DMS53 (cell line): ENCODE measurements at regions not wholly inside any gene's neighbourhood (a gene's known extent, or its start where the extent isn't known, plus 50 kb on each side); places are given as distances from the start of the nearest gene placed in this dataset.
"Not testable (repeated sequence)": the region's sequence is repeated elsewhere in the genome, so short reads cannot be mapped to it uniquely, and the experiment has no call there.

Experiments
- DNase-seq: peaks from one replicate; lab custom pipeline; 2025; lab: John Stamatoyannopoulos, UW

DNA sequence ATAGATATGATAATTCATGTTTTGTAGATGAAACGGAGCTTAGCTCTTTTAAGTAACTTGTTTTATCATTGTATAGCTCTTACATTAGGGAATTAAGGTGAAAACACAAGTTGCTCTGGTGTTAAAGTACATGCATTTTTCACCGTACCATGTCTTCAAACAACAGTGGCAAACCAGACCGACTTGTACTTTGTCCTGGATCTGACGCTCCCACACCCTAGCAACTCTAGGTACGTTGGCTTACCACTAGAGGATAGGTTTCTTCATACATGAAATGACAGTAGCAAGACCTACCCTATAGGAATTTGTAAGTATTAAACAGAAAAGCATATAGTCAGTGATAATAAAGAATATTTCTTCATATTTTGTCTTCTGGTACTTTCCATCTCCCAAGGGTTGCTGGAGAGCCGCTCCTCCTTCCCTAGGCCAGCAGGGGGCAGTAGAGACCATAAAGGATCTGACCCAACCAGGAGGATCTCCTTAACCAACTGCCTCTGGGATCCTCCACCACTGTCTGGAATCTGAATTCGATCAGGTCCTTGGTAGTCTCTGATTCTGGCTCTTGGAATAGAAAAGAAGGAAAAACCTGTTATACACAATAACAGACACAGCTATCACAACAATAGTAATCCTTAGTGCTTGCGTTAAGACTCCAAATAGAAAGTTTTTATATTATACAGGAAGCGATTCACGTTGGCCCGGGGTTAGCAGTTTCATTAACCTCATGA, 136.7 kb downstream of the CAVIN4 start:
- DNase-seq = peak; percentile 76

DNA sequence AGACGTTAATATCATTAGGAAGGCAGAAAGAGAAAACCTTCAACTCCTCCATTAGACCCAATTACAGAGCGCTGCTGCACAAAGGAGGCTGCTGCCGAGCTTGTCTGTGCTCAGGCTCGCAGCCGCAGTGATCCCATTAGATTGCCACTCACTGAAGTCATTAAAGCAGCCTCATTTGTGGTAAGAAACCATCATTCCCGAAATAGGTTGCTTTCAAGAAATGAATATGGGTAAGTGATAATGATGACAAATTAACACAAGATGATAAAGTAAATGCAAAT, 137.2 kb downstream of the CAVIN4 start:
- no peak for DNase-seq

- DNase-seq = no peak
Measured at GRCh38 chr9:100718717-100719116, 140.8 kb downstream of the CAVIN4 start.

- no peak for DNase-seq
Measured at GRCh38 chr9:100720922-100721321, 143.0 kb downstream of the CAVIN4 start.

- DNase-seq = no peak
Measured at GRCh38 chr9:100724886-100725285, 147.0 kb downstream of the CAVIN4 start.

GRCh38 chr9:100725371-100725770, 147.5 kb downstream of the CAVIN4 start:
- no peak for DNase-seq

DNA sequence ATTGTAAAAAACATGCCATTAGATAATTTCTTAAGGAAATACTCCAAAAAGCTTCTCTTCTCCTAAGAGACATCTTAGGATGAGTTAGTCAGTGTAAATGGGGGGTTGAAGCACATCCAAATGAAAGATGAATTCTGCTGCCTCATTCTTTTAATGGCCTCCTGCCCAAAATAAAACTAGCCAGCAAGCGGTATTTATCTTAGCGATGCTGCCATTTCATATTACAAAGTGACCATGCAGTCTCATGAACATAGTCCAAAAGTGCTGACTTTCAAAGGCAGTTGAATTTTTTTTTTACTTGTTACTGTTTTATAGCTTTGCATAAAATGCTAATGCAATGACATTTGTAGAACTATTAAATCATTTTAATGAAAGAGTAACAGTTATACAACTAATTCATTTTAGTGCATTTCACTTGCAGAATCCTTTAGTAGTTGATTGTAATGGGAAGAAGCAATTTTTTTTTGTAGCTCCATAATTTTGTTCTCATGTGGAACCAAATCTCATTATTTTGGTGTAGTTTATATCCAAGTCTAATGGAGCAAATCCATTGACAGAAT, 151.5 kb downstream of the CAVIN4 start:
- DNase-seq = no peak

DNA sequence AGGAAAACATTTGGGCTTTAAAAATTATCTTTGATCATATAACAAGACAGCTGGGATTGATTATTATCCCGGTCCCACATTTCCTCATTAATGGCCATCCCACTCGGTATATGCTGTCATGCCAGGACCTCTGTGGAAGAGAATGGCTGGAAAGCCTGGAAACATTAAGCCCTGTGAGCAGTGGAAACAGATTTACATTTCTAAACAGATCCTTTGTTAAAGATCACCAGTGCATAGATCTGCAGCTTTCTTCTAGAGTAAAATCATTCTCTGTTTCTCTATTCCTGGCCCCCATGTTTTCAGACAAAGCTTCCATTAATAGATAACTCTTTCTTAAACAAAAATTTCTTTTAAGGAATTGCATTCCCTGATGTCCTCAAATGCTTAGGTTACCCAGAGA, 152.2 kb downstream of the CAVIN4 start:
- no peak for DNase-seq

GRCh38 chr9:100731038-100731556, 153.2 kb downstream of the CAVIN4 start:
- no peak for DNase-seq

- no peak for DNase-seq
Measured at GRCh38 chr9:100731557-100731956, 153.7 kb downstream of the CAVIN4 start.

DNA sequence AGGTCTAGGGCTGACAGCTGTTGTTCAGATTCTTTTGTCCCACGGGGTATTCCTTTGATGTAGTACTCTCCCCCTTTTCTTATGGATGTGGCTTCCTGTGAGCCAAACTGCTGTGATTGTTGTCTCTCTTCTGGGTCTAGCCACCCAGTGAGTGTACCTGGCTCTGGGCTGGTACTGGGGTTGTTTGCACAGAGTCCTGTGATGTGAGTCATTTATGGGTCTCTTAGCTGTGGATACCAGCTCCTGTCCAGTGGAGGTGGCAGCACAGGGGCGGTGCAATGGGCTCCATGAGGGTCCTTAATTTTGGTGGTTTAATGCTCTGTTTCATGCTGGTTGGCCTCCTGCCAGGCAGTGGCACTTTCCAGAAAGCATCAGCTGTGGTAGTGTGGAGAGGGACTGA, 161.3 kb downstream of the CAVIN4 start:
- DNase-seq = peak; percentile 62

DNA sequence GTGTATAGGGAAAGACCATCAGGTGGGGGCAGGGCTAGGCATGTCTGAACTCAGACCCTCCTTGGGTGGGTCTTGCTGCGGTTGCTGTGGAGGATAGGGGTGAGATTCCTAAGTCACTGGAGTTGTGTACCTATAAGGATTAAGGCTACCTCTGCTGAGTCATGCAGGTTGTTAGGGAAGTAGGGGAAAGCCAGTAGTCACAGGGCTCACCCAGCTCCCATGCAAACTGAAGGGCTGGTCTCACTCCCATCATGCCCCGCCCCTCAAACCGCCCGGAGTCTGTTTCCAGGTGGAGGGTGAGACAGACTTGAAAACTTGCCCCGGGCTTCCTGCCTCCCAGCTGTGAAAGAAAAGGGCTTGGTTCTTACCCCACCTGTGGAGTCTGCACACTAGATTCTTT, 161.8 kb downstream of the CAVIN4 start:
- peak; percentile 79 for DNase-seq

DNA sequence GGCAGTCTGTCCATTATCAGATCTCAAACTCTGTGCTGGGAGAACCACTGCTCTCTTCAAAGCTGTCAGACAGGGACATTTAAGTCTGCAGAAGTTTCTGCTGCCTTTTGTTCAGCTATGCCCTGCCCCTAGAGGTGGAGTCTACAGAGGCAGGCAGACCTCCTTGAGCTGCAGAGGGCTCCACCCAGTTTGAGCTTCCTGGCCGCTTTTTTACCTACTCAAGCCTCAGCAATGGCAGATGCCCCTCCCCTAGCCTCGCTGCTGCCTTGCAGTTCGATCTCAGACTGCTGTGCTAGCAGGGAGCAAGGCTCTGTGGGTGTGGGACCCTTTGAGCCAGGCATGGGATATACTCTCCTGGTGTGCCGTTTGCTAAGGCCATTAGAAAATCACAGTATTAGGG, 171.1 kb downstream of the CAVIN4 start:
- not testable (repeated sequence) for DNase-seq

- peak; percentile 77 for DNase-seq
Measured at GRCh38 chr9:100756217-100756616, 178.3 kb downstream of the CAVIN4 start.

- DNase-seq = no peak
Measured at GRCh38 chr9:100759215-100759614, 181.3 kb downstream of the CAVIN4 start.

GRCh38 chr9:100761276-100761802, 183.5 kb downstream of the CAVIN4 start:
- no peak for DNase-seq

- no peak for DNase-seq
Measured at GRCh38 chr9:100774326-100774725, 196.4 kb downstream of the CAVIN4 start.

DNA sequence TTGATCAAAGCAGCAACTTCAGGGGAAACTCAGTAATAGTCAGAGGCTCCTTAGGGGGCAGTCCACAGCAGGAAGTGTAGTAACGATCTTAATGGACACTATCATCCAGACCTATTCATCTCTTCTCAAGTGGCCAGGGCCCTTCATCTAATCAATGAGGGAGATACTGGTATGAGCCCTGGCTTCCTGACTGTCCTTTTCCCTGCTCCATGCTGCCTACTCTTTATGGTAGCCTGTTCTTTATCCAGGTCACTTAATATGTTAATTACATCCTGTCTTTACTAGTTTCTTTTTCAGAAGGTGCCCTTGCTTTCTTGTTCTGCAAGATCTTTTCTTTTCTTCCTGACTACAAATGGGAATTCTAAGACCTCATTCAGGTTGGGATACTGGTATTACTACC, 197.1 kb downstream of the CAVIN4 start:
- DNase-seq = no peak

- no peak for DNase-seq
Measured at GRCh38 chr9:100775912-100776311, 198.0 kb downstream of the CAVIN4 start.

- no peak for DNase-seq
Measured at GRCh38 chr9:100784755-100785154, 206.9 kb downstream of the CAVIN4 start.

- no peak for DNase-seq
Measured at GRCh38 chr9:100785946-100786345, 208.1 kb downstream of the CAVIN4 start.

GRCh38 chr9:100794738-100795269, 216.9 kb downstream of the CAVIN4 start:
- no peak for DNase-seq

DNA sequence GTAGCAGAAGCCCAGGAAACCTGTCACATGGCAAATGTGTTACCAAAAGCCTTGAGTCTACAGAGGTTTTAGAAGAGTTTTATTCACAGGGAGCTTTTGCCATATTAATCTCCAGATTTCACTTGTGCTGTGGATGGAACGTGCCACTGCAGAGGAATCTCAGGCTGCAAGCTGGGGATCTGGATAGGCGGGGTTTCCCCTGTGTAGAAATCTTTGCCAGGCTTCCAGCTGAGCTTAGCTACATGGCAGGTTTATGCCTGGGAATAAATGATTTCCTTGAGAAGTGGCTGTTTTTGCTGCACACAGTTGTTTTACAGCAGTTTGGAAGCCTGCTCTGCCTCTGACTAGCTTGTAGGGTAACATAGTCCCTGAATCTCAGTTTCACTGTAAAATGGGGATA, 224.6 kb upstream of the PLPPR1 start:
- DNase-seq = no peak

- DNase-seq = no peak
Measured at GRCh38 chr9:100811643-100812042, 216.9 kb upstream of the PLPPR1 start.
